BE2C (cell line): ENCODE measurements at regions not wholly inside any gene's neighbourhood (a gene's known extent, or its start where the extent isn't known, plus 50 kb on each side); places are given as distances from the start of the nearest gene placed in this dataset.

Experiments
- DNase-seq: peaks from one replicate; pipeline ENCODE4 v3.0.0-alpha.2; 2020
- H3K27me3 ChIP-seq: fragments of 250-450 bp; sonication (Bioruptor Pico); 2 replicates; pipeline ENCODE4 v1.5.1; 2020; ENCODE audit warnings: mild to moderate bottlenecking
- H3K36me3 ChIP-seq: fragments of 250-450 bp; sonication (Bioruptor Pico); 2 replicates; pipeline ENCODE4 v1.5.1; 2020; ENCODE audit warnings: mild to moderate bottlenecking
- H3K4me1 ChIP-seq: fragments of 250-450 bp; sonication (Bioruptor Pico); 2 replicates; pipeline ENCODE4 v1.5.1; 2020
- H3K4me3 ChIP-seq: 2 replicates; pipeline ENCODE4 v1.5.1; 2011; ENCODE audit warnings: low read depth, low read length
- H3K9me3 ChIP-seq: fragments of 250-450 bp; sonication (Bioruptor Pico); 2 replicates; pipeline ENCODE4 v1.5.1; 2020
- TF ChIP-seq, protein P1 (sequence below): IDR thresholded peaks from 2 replicates; pipeline ENCODE4 v1.5.1; 2012; ENCODE audit warnings: mild to moderate bottlenecking, low read depth, low read length

DNA sequence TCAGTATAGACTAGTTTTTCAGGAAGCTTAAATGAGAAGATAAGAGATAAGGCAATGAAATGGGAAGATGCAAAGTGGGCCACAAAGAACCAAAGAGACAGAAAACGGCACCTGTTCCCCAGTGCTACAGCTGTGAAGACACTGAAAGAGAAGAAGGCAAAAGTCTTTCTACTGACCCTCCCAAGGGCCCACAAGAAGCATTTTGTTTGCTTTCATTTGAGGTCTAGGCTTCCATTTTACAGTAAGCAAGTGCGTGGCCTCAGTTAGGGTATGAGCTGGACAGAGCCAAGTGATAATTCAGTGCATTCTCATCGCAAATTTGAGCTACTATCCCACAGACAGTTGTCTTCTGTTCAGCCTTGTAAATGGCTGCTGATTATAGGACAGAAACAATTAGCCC, 53.4 kb upstream of the STK17B start:
- Histone ChIP-seq H3K4me1 (no peaks in the 10 kb centered on the region), H3K27me3 (no peaks in the 10 kb centered on the region), H3K9me3 (no peaks in the 10 kb centered on the region), H3K4me3 (no peak overlapping the region), H3K36me3 (no peaks in the 10 kb centered on the region)
- TF ChIP-seq, protein P1, sequence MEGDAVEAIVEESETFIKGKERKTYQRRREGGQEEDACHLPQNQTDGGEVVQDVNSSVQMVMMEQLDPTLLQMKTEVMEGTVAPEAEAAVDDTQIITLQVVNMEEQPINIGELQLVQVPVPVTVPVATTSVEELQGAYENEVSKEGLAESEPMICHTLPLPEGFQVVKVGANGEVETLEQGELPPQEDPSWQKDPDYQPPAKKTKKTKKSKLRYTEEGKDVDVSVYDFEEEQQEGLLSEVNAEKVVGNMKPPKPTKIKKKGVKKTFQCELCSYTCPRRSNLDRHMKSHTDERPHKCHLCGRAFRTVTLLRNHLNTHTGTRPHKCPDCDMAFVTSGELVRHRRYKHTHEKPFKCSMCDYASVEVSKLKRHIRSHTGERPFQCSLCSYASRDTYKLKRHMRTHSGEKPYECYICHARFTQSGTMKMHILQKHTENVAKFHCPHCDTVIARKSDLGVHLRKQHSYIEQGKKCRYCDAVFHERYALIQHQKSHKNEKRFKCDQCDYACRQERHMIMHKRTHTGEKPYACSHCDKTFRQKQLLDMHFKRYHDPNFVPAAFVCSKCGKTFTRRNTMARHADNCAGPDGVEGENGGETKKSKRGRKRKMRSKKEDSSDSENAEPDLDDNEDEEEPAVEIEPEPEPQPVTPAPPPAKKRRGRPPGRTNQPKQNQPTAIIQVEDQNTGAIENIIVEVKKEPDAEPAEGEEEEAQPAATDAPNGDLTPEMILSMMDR = no peak
- no peak for DNase-seq

DNA sequence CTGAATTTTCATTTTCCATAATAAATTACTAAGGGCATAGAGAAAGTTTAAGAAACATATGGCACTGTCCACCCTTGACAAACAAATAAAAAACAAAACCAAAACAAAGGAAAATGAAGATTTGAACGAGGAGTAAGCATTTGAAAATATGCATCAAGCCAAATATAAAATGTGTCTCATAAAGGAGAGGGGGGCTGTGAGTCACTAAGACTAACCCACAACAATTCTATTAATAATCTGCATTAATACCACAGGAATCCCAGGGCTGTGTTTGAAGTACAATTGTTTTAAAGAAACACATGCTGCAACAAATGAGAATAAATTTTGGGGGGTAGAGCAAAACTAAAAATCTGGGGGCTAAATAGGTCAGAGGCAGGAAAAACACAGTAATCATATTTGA, 53.8 kb upstream of the STK17B start:
- H3K36me3 ChIP-seq = no peaks in the 10 kb centered on the region
- H3K4me3 ChIP-seq = no peak overlapping the region
- DNase-seq = no peak
- TF ChIP-seq, protein P1 = no peak
- H3K4me1 ChIP-seq = no peaks in the 10 kb centered on the region
- H3K27me3 ChIP-seq = no peaks in the 10 kb centered on the region
- H3K9me3 ChIP-seq = no peaks in the 10 kb centered on the region

DNA sequence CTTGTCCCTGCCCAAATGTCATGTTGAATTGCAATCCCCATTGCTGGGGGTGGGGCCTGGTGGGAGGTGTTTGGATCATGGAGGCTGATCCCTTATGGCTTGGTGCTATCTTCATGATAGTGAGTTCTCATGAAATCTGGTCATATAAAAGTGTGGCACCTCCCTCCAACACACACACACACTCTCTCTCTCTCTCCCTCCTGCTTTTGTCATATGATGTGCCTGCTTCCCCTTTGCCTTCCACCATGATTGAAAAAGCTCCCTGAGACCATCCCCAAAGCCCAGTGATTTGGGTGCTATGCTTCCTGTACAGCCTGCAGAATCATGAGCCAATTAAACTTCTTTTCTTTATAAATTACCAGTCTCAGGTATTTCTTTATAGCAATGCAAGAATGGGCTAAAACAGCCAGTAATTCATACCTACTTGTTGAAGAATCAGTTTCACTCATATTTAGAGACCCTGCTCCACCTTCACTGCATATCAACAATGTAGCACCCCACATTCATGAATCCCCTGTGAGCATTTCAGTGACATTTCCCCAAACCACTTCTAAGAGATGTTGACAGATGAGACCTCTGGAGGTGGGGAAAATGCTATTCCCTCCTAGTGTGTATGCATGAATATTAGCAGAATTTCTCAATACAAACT, 54.8 kb upstream of the STK17B start:
- H3K4me1 ChIP-seq = no peaks in the 10 kb centered on the region
- no peaks in the 10 kb centered on the region for H3K36me3 ChIP-seq
- H3K4me3 ChIP-seq = no peak overlapping the region
- TF ChIP-seq, protein P1 = no peak
- H3K9me3 ChIP-seq = no peaks in the 10 kb centered on the region
- no peaks in the 10 kb centered on the region for H3K27me3 ChIP-seq
- no peak for DNase-seq

DNA sequence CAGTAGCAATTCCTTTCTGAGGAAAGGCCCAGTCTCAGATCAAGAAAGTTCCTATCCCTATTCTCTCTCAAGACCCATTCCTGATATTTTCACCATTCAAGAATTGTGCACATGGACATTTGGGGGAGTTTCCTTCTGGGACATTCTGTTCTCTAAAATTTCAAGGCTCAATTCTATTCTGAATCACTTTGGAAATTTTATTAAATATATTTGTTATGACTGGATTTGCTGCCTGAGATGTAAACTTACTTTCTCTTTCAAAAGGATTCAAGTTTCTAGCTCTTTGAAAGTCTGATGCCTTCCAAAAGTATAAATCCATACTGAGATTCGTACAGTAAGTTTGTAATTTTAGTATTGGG, 55.3 kb upstream of the STK17B start:
- Histone ChIP-seq H3K27me3 (no peaks in the 10 kb centered on the region), H3K36me3 (no peaks in the 10 kb centered on the region), H3K9me3 (no peaks in the 10 kb centered on the region), H3K4me1 (no peaks in the 10 kb centered on the region), H3K4me3 (no peak overlapping the region)
- TF ChIP-seq, protein P1 = no peak
- no peak for DNase-seq

DNA sequence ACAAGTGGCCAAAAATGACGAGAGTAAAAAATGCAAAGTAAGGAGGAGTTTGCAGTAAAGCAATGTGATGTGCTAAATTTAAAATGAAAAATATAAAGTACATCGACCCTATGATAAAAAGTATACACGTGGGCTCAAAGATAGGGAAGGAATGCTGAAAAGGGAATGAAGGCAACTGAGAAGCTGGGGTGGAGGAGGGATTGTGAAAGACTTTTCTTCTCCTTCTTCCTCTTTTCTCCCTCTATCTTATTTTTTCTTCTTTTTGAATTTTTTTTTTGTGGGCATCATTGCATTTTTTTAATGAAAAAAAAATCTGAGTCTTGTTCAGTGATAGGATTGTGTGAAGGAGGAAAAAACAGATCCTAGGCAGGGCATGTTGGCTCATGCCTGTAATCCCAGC, 57.6 kb upstream of the STK17B start:
- TF ChIP-seq, protein P1 = no peak
- DNase-seq = no peak
- H3K4me1 ChIP-seq = no peaks in the 10 kb centered on the region
- no peaks in the 10 kb centered on the region for H3K36me3 ChIP-seq
- no peaks in the 10 kb centered on the region for H3K9me3 ChIP-seq
- no peaks in the 10 kb centered on the region for H3K27me3 ChIP-seq
- no peak overlapping the region for H3K4me3 ChIP-seq

DNA sequence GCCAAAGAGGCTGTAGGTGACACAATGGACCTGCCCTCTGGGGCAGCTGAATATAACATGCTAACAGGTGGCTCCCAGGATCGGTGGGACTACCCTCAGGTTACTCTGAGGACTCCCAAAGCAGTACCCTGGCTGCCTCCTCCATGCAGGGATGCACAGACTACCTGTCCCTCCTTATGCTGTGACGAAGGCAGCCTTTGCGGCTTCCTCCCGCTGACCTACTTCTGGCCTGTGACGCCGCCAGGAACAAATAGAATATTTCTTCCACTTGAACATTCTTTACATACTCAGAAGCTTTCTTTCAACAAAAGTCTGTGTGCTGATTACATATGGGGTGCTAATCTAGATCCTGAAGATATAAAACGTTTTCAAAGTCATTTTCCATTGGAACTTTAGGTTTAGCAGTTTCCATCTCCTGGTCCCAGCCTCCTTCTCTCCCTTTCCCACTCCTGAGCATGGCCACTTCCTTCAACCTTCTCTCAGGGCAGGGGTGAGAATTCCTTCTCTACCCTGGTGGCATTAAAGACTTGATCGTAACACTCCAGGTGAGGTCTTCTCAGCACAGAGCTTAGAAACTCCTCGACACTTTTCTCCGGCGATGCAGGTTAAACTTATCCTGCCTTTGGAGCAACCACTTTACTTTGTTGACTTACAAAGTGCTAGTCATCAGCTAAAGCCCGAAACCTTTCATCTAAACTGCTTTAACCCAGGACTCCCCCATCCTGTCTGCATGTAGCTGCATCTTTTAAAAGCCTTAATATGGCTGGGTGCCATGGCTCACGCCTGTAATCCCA, 58.9 kb upstream of the STK17B start:
- Histone ChIP-seq H3K36me3 (no peaks in the 10 kb centered on the region), H3K4me3 (no peak overlapping the region), H3K9me3 (no peaks in the 10 kb centered on the region), H3K4me1 (no peaks in the 10 kb centered on the region), H3K27me3 (no peaks in the 10 kb centered on the region)
- no peak for DNase-seq
- TF ChIP-seq, protein P1 = no peak
